ENCODE measurements at regions not wholly inside any gene's neighbourhood (a gene's known extent, or its start where the extent isn't known, plus 50 kb on each side); places are given as distances from the start of the nearest gene placed in this dataset.

DNA sequence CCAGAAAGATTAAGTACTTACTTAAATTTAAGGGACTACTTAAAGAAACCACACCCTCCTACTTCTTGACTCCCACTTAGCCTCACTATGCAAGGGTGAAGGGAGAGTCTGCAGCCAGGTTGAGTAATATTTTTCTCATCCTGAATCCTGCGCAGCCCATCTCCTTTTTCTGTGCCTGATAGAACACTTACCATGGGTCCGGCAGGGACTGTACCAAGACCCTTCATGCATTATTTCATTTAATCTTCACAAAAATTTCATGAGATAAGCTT is 562.6 kb upstream of the CFAP20DC start:
- TF ChIP-seq, protein P1, sequence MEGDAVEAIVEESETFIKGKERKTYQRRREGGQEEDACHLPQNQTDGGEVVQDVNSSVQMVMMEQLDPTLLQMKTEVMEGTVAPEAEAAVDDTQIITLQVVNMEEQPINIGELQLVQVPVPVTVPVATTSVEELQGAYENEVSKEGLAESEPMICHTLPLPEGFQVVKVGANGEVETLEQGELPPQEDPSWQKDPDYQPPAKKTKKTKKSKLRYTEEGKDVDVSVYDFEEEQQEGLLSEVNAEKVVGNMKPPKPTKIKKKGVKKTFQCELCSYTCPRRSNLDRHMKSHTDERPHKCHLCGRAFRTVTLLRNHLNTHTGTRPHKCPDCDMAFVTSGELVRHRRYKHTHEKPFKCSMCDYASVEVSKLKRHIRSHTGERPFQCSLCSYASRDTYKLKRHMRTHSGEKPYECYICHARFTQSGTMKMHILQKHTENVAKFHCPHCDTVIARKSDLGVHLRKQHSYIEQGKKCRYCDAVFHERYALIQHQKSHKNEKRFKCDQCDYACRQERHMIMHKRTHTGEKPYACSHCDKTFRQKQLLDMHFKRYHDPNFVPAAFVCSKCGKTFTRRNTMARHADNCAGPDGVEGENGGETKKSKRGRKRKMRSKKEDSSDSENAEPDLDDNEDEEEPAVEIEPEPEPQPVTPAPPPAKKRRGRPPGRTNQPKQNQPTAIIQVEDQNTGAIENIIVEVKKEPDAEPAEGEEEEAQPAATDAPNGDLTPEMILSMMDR (conservative IDR thresholded peaks at IDR 0.05): no peak

DNA sequence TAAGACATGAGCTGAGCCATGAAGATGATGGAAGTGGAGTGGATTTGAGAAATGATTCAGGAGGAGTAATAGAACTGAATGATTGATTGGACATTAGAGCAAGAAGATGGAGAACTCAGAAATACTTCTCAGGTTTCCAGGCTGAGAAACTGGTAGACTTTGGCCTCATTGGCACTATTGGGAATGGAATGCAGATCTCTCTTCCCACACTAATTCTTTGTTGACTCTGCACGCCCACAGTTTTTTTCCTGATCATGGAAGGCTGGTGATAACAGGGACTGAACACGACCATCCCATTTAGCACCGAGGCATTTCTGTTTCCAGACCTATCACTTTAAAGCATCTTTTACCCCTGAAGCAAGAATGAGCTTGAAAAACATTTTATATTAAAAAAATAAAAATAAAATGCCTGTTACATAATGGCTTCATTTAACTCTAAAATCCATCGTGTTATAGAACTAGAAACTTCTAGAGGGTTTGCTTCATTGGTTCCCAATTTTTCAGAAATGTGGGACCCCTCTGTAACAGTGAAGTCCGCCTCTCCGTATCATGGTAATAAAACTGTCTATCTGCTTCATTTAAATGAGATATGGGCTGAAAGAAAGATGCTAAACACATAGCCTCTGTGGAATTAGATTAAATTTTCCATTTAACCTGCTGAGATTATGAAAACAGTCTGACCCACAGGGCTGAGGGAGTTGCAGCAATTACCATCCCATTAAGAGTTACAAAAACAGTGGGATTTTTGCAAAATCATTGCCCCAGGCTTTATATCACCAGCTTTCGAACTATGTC is 562.0 kb upstream of the CFAP20DC start:
- WGBS, 2 experiments (ENCODE audit: insufficient coverage in 1 of 2, insufficient read length in 1 of 2): 92 to 100% methylated on average over 4 to 7 of the region's 7 CpGs
- Mint-ChIP-seq H3K4me1 (peaks cover 10% of the 10 kb centered on the region), H3K36me3 (ENCODE audit: low read depth) (peaks cover 4% of the 10 kb centered on the region), H3K4me3 (no peak overlapping the region), H3K9me3 (peaks cover 32% of the 10 kb centered on the region), H3K27me3 (ENCODE audit: insufficient read depth) (peaks cover 2% of the 10 kb centered on the region), H3K27ac (no peak overlapping the region)
- no peaks in the 10 kb centered on the region for H3K36me3 ChIP-seq (ENCODE audit: control insufficient read depth, insufficient read depth, low read length)
- H3K27me3 ChIP-seq (ENCODE audit: control insufficient read depth, insufficient read depth, low read length, poor library complexity, severe bottlenecking): no peaks in the 10 kb centered on the region
- peaks cover 14% of the 10 kb centered on the region for H3K9me3 ChIP-seq (ENCODE audit: control insufficient read depth, low read length)
- no peaks in the 10 kb centered on the region for H3K4me1 ChIP-seq (ENCODE audit: control insufficient read depth, insufficient read depth, low read length)
- H3K4me3 ChIP-seq (ENCODE audit: low read length): no peak overlapping the region
- no peak overlapping the region for H3K27ac ChIP-seq (ENCODE audit: low read depth, low read length)
- H3K9ac ChIP-seq (ENCODE audit: extremely low read depth, low read length, poor library complexity, severe bottlenecking): no peak overlapping the region
- no peak for DNase-seq
- TF ChIP-seq, protein P1 (conservative IDR thresholded peaks at IDR 0.05): no peak

More for the DNA sequence above, 562.6 kb upstream of the CFAP20DC start:
- H3K27ac Mint-ChIP-seq: no peak overlapping the region
- H3K27me3 ChIP-seq (ENCODE audit: control insufficient read depth, insufficient read depth, low read length, poor library complexity, severe bottlenecking): no peaks in the 10 kb centered on the region
- H3K27me3 Mint-ChIP-seq (ENCODE audit: insufficient read depth): peaks cover 2% of the 10 kb centered on the region
- H3K9me3 Mint-ChIP-seq: peaks cover 32% of the 10 kb centered on the region
- H3K27ac ChIP-seq (ENCODE audit: low read depth, low read length): no peak overlapping the region
- no peak overlapping the region for H3K4me3 ChIP-seq (ENCODE audit: low read length)
- H3K36me3 Mint-ChIP-seq (ENCODE audit: low read depth): peaks cover 4% of the 10 kb centered on the region
- H3K9me3 ChIP-seq (ENCODE audit: control insufficient read depth, low read length): peaks cover 14% of the 10 kb centered on the region
- H3K4me3 Mint-ChIP-seq: no peak overlapping the region
- H3K36me3 ChIP-seq (ENCODE audit: control insufficient read depth, insufficient read depth, low read length): no peaks in the 10 kb centered on the region
- H3K9ac ChIP-seq (ENCODE audit: extremely low read depth, low read length, poor library complexity, severe bottlenecking): no peak overlapping the region
- H3K4me1 ChIP-seq (ENCODE audit: control insufficient read depth, insufficient read depth, low read length): no peaks in the 10 kb centered on the region
- H3K4me1 Mint-ChIP-seq: peaks cover 10% of the 10 kb centered on the region
- WGBS, 2 experiments (ENCODE audit: insufficient coverage in 1 of 2, insufficient read length in 1 of 2): 95% methylated on average over 2 of the region's 2 CpGs; no CpG with 5 or more reads in 1 of the 2 experiments
- DNase-seq: no peak

DNA sequence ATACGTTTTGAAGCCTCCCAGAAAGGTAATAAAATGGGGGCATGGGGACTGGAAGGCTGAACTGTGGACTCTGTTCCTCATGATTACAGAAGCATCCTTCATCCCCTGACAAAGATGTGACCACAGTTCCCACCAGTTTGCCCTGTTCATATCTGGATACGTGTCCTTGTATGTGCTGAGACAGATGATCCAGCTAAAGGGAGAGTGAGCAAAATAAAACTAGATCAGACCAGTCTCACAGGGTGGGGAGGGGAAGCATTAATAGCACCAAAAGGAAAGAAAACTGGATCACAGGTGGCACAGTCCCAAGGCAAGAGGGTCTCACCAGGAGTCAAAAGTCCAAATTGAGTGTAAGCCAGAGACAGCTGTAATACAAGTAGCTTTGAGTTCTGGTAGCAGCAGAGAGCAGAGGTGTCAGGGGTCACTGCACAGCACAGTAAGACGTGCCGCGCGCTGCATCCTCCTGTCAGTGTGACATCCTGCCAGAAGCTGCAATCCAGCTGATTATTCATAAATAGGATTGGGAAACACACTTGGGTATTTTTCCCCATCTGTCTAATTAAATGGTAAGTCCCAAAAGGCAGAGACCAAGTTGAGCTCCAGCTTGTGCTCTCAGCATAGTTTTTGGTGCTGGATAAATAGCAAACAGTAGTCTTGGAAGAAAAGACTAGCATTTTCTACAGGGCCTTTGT is 560.0 kb upstream of the CFAP20DC start:
- Histone ChIP-seq H3K9me3 (ENCODE audit: control insufficient read depth, low read length) (peaks cover 14% of the 10 kb centered on the region), H3K27ac (ENCODE audit: low read depth, low read length) (peak overlapping the region; percentile 21), H3K4me3 (ENCODE audit: low read length) (no peak overlapping the region), H3K27me3 (ENCODE audit: control insufficient read depth, insufficient read depth, low read length, poor library complexity, severe bottlenecking) (no peaks in the 10 kb centered on the region), H3K4me1 (ENCODE audit: control insufficient read depth, insufficient read depth, low read length) (peaks cover 5% of the 10 kb centered on the region), H3K36me3 (ENCODE audit: control insufficient read depth, insufficient read depth, low read length) (no peaks in the 10 kb centered on the region), H3K9ac (ENCODE audit: extremely low read depth, low read length, poor library complexity, severe bottlenecking) (no peak overlapping the region)
- no peak overlapping the region for H3K4me3 Mint-ChIP-seq
- H3K4me1 Mint-ChIP-seq: peaks cover 15% of the 10 kb centered on the region
- H3K36me3 Mint-ChIP-seq (ENCODE audit: low read depth): peaks cover 4% of the 10 kb centered on the region
- no peak for DNase-seq
- 77 to 90% methylated on average over 5 to 6 of the region's 6 CpGs for WGBS, 2 experiments (ENCODE audit: insufficient coverage in 1 of 2, insufficient read length in 1 of 2)
- H3K27me3 Mint-ChIP-seq (ENCODE audit: insufficient read depth): peaks cover 2% of the 10 kb centered on the region
- peaks cover 25% of the 10 kb centered on the region for H3K9me3 Mint-ChIP-seq
- no peak overlapping the region for H3K27ac Mint-ChIP-seq
- TF ChIP-seq, protein P1 (conservative IDR thresholded peaks at IDR 0.05): no peak

Data from endodermal cell (in vitro differentiated cells).